Testis (tissue), 2 donors: ENCODE measurements at regions not wholly inside any gene's neighbourhood (a gene's known extent, or its start where the extent isn't known, plus 50 kb on each side); places are given as distances from the start of the nearest gene placed in this dataset.

Source experiments
- POLR2A ChIP-seq: fragments of 450-650 bp; IDR thresholded peaks from one replicate; pipeline ENCODE4 v1.6.1; 2017; ENCODE audit warnings: antibody characterized with exemption, mild to moderate bottlenecking, moderate library complexity
- TF ChIP-seq, protein P1 (sequence below), 3 experiments: fragments of 450-650 bp in 2 of 3; fragments of 200-600 bp in 1 of 3; sonication (generic) in 1 of 3; IDR thresholded peaks; one replicate each; pipeline ENCODE4 v1.5.1; 2016 to 2019; ENCODE audit warnings: antibody characterized with exemption in 3 of 3, mild to moderate bottlenecking in 2 of 3, moderate library complexity in 1 of 3

DNA sequence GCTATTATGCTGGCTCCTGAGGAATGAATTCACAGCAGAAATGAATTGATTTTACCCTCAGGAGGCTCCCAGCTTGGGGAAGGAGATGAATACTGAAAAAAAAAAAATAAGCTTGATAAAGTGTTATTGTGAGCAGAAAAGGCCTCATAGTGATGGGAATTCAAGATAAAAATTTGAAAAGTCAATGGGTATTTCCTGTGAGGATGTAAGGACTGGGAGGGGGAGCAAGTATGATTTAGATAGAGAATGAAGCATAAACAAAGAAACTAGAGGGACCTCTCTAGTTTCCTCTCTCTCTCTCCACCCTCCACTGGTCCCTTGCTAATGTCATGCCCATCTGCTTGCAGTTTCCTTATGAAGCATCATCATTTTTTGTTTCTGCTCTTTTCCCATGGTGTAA is 439.0 kb upstream of the PLXNA2 start:
- TF ChIP-seq, protein P1, sequence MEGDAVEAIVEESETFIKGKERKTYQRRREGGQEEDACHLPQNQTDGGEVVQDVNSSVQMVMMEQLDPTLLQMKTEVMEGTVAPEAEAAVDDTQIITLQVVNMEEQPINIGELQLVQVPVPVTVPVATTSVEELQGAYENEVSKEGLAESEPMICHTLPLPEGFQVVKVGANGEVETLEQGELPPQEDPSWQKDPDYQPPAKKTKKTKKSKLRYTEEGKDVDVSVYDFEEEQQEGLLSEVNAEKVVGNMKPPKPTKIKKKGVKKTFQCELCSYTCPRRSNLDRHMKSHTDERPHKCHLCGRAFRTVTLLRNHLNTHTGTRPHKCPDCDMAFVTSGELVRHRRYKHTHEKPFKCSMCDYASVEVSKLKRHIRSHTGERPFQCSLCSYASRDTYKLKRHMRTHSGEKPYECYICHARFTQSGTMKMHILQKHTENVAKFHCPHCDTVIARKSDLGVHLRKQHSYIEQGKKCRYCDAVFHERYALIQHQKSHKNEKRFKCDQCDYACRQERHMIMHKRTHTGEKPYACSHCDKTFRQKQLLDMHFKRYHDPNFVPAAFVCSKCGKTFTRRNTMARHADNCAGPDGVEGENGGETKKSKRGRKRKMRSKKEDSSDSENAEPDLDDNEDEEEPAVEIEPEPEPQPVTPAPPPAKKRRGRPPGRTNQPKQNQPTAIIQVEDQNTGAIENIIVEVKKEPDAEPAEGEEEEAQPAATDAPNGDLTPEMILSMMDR (IDR thresholded peaks at IDR 0.05): no peak
- no peak for TF ChIP-seq POLR2A
